ENCODE measurements at regions not wholly inside any gene's neighbourhood (a gene's known extent, or its start where the extent isn't known, plus 50 kb on each side); places are given as distances from the start of the nearest gene placed in this dataset.

- TF ChIP-seq BACH2 (CRISPR knock-in tag; IDR thresholded peaks at IDR 0.05; ENCODE audit: borderline replicate concordance) = no peak
- no peak for TF ChIP-seq ARNTL (CRISPR knock-in tag; IDR thresholded peaks at IDR 0.05; ENCODE audit: borderline replicate concordance, low read depth)
- no peak for TF ChIP-seq PPARA (CRISPR knock-in tag; IDR thresholded peaks at IDR 0.05; ENCODE audit: borderline replicate concordance)
- no peak for TF ChIP-seq ZFP3 (CRISPR knock-in tag; IDR thresholded peaks at IDR 0.05)
- TF ChIP-seq ZFP30 (CRISPR knock-in tag; IDR thresholded peaks at IDR 0.05) = no peak
- TF ChIP-seq TOX (CRISPR knock-in tag; IDR thresholded peaks at IDR 0.05; ENCODE audit: borderline replicate concordance) = no peak
- no peak for TF ChIP-seq ZC3H10 (CRISPR knock-in tag; IDR thresholded peaks at IDR 0.05)
Observed at GRCh38 chr7:72481934-72482333, 69.8 kb upstream of the CALN1 start (continued).

GRCh38 chr7:72476608-72477305, 64.6 kb upstream of the CALN1 start:
- no peak for TF ChIP-seq ISL1 (CRISPR knock-in tag; IDR thresholded peaks at IDR 0.05)
- TF ChIP-seq RARB (CRISPR knock-in tag; IDR thresholded peaks at IDR 0.05) = no peak
- no peak for TF ChIP-seq ZNF8 (CRISPR knock-in tag; IDR thresholded peaks at IDR 0.05)
- TF ChIP-seq GLIS3 (CRISPR knock-in tag; IDR thresholded peaks at IDR 0.05) = no peak
- no peak for TF ChIP-seq ZNF70 (CRISPR knock-in tag; IDR thresholded peaks at IDR 0.05)
- no peak for TF ChIP-seq TOX (CRISPR knock-in tag; IDR thresholded peaks at IDR 0.05; ENCODE audit: borderline replicate concordance)
- no peak for ATAC-seq

GRCh38 chr7:72467237-72467636, 55.1 kb upstream of the CALN1 start:
- ATAC-seq = no peak

More at GRCh38 chr7:72467237-72467636, 55.1 kb upstream of the CALN1 start:
- TF ChIP-seq SNAI2 (CRISPR knock-in tag; IDR thresholded peaks at IDR 0.05) (no peak), ZNF565 (CRISPR knock-in tag; conservative IDR thresholded peaks at IDR 0.05; ENCODE audit: low read depth) (no peak), CSRNP3 (CRISPR knock-in tag; IDR thresholded peaks at IDR 0.05) (no peak), BACH2 (CRISPR knock-in tag; IDR thresholded peaks at IDR 0.05; ENCODE audit: borderline replicate concordance) (no peak), ESRRG (CRISPR knock-in tag; IDR thresholded peaks at IDR 0.05) (no peak), TSHZ2 (CRISPR knock-in tag; IDR thresholded peaks at IDR 0.05) (no peak), PPARA (CRISPR knock-in tag; IDR thresholded peaks at IDR 0.05; ENCODE audit: borderline replicate concordance) (no peak), ZFP30 (CRISPR knock-in tag; IDR thresholded peaks at IDR 0.05) (no peak), TOX (CRISPR knock-in tag; IDR thresholded peaks at IDR 0.05; ENCODE audit: borderline replicate concordance) (no peak), POU6F1 (CRISPR knock-in tag; IDR thresholded peaks at IDR 0.05; ENCODE audit: borderline replicate concordance, low read depth) (no peak), OSR1 (CRISPR knock-in tag; IDR thresholded peaks at IDR 0.05) (no peak), ZNF8 (CRISPR knock-in tag; IDR thresholded peaks at IDR 0.05) (no peak), PATZ1 (CRISPR knock-in tag; IDR thresholded peaks at IDR 0.05; ENCODE audit: borderline replicate concordance) (no peak), CSDC2 (CRISPR knock-in tag; IDR thresholded peaks at IDR 0.05) (no peak), GLIS3 (CRISPR knock-in tag; IDR thresholded peaks at IDR 0.05) (no peak), ZC3H10 (CRISPR knock-in tag; IDR thresholded peaks at IDR 0.05) (no peak), RARB (CRISPR knock-in tag; IDR thresholded peaks at IDR 0.05) (no peak)

Measured in SK-N-SH treated with all-trans-retinoic acid at 6 μM for 48 hours (cell line).